Stimulated activated CD8-positive, alpha-beta memory T cell treated with anti-CD3 and anti-CD28 coated beads, Interleukin-15, amount 100 ng/mL, for 24 hours (primary cell): ENCODE measurements at regions not wholly inside any gene's neighbourhood (a gene's known extent, or its start where the extent isn't known, plus 50 kb on each side); places are given as distances from the start of the nearest gene placed in this dataset.

Experiments used
- DNase-seq: peaks from one replicate; pipeline ENCODE4 v3.0.0-alpha.2; 2020; ENCODE audit warnings: low read depth

GRCh38 chr7:39890411-39890810 lies 59.6 kb upstream of the CDK13 start:
- DNase-seq = no peak

- DNase-seq = no peak
These were observed 58.2 kb upstream of the CDK13 start for GRCh38 chr7:39891894-39892293.

GRCh38 chr7:39892361-39892760 lies 57.7 kb upstream of the CDK13 start:
- no peak for DNase-seq

- DNase-seq = no peak
These were observed 55.2 kb upstream of the CDK13 start for GRCh38 chr7:39894904-39895303.

- no peak for DNase-seq
These were observed 53.2 kb upstream of the CDK13 start for GRCh38 chr7:39896840-39897239.

- DNase-seq = no peak
These were observed 51.2 kb upstream of the CDK13 start for GRCh38 chr7:39898867-39899266.
